Liver (tissue), 8 donors: ENCODE measurements at regions not wholly inside any gene's neighbourhood (a gene's known extent, or its start where the extent isn't known, plus 50 kb on each side); places are given as distances from the start of the nearest gene placed in this dataset.

Source experiments
- DNase-seq: peaks from one replicate; pipeline ENCODE4 v3.0.0-alpha.2; 2017; ENCODE audit warnings: low spot score
- H3K27ac ChIP-seq, 2 donors: one replicate each; pipeline ENCODE4 v1.7.0; 2013; ENCODE audit warnings: inconsistent platforms in 2 of 2, low read length in 2 of 2, control low read depth in 1 of 2, low read depth in 1 of 2, mild to moderate bottlenecking in 1 of 2
- H3K27me3 ChIP-seq, 4 donors: one replicate each; pipeline versions ENCODE4 v1.6.1 to v1.7.0; 2013; ENCODE audit warnings: low read length in 3 of 4, inconsistent platforms in 1 of 4, mild to moderate bottlenecking in 1 of 4, moderate library complexity in 1 of 4; ENCODE audit not compliant: control insufficient read depth in 4 of 4, insufficient read depth in 4 of 4
- H3K36me3 ChIP-seq, 4 donors: one replicate each; pipeline versions ENCODE4 v1.6.1 to v1.7.0; 2013; ENCODE audit warnings: low read length in 3 of 4, mild to moderate bottlenecking in 3 of 4, low read depth in 1 of 4, moderate library complexity in 1 of 4; ENCODE audit not compliant: control insufficient read depth in 4 of 4, insufficient read depth in 3 of 4
- H3K4me1 ChIP-seq, 4 donors: one replicate each; pipeline versions ENCODE4 v1.6.1 to v1.7.0; 2013; ENCODE audit warnings: low read length in 3 of 4, mild to moderate bottlenecking in 3 of 4, moderate library complexity in 1 of 4; ENCODE audit not compliant: control insufficient read depth in 4 of 4, insufficient read depth in 4 of 4
- H3K4me3 ChIP-seq, 3 donors: one replicate each; pipeline versions ENCODE4 v1.6.1 to v1.7.0; 2013; ENCODE audit warnings: low read length in 3 of 3, control low read depth in 1 of 3, low read depth in 1 of 3, mild to moderate bottlenecking in 1 of 3
- H3K9ac ChIP-seq, 2 donors: one replicate each; pipeline ENCODE4 v1.7.0; 2013; ENCODE audit warnings: low read length in 2 of 2, mild to moderate bottlenecking in 2 of 2, moderate library complexity in 2 of 2, control low read depth in 1 of 2, low read depth in 1 of 2
- H3K9me3 ChIP-seq, 4 donors: one replicate each; pipeline versions ENCODE4 v1.6.1 to v1.7.0; 2013; ENCODE audit warnings: low read length in 3 of 4; ENCODE audit not compliant: control insufficient read depth in 4 of 4
- EGR1 ChIP-seq, 2 donors: IDR thresholded peaks; 2 replicates each; pipeline ENCODE4 v1.6.1; 2016 to 2018; ENCODE audit warnings: antibody characterized with exemption in 2 of 2, low read depth in 2 of 2
- FOXA1 ChIP-seq: IDR thresholded peaks from 2 replicates; pipeline ENCODE4 v1.6.1; 2016; ENCODE audit warnings: antibody characterized with exemption
- HNF4A ChIP-seq, 2 donors: conservative IDR thresholded peaks; 2 replicates each; pipeline ENCODE4 v1.6.1; 2016; ENCODE audit warnings: antibody characterized with exemption in 2 of 2, mild to moderate bottlenecking in 2 of 2
- HNF4G ChIP-seq: IDR thresholded peaks from 2 replicates; pipeline ENCODE4 v1.6.1; 2016; ENCODE audit warnings: antibody characterized with exemption
- RAD21 ChIP-seq, 2 donors: IDR thresholded peaks; 2 replicates each; pipeline ENCODE4 v1.6.1; 2016; ENCODE audit warnings: antibody characterized with exemption in 2 of 2, mild to moderate bottlenecking in 2 of 2
- RXRA ChIP-seq, 2 donors: IDR thresholded peaks; 2 replicates each; pipeline ENCODE4 v1.6.1; 2017 to 2018; ENCODE audit warnings: antibody characterized with exemption in 2 of 2, mild to moderate bottlenecking in 1 of 2
- YY1 ChIP-seq: IDR thresholded peaks from 2 replicates; pipeline ENCODE4 v1.6.1; 2016; ENCODE audit warnings: antibody characterized with exemption, mild to moderate bottlenecking
- WGBS: extraction: QIAGEN DNeasy Blood & Tissue Kit; methylation state at CpG from one replicate; pipeline ENCODE4 v1.1.7; 2013; 5-methylcytosine and 5-hydroxymethylcytosine counted together
- TF ChIP-seq, protein P1 (sequence below): IDR thresholded peaks from 2 replicates; pipeline ENCODE4 v1.6.1; 2016; ENCODE audit warnings: antibody characterized with exemption, mild to moderate bottlenecking
- TF ChIP-seq, protein P2 (sequence below): fragments of 150-350 bp; IDR thresholded peaks from 2 replicates; pipeline ENCODE4 v1.5.1; 2017; ENCODE audit warnings: improper control_type of control experiment, low read depth, low read length; ENCODE audit not compliant: missing input control
- donor health status: healthy.
- donor health status: healthy.
- donor health status: healthy.
- donor health status: healthy.
- donor health status: healthy.

DNA sequence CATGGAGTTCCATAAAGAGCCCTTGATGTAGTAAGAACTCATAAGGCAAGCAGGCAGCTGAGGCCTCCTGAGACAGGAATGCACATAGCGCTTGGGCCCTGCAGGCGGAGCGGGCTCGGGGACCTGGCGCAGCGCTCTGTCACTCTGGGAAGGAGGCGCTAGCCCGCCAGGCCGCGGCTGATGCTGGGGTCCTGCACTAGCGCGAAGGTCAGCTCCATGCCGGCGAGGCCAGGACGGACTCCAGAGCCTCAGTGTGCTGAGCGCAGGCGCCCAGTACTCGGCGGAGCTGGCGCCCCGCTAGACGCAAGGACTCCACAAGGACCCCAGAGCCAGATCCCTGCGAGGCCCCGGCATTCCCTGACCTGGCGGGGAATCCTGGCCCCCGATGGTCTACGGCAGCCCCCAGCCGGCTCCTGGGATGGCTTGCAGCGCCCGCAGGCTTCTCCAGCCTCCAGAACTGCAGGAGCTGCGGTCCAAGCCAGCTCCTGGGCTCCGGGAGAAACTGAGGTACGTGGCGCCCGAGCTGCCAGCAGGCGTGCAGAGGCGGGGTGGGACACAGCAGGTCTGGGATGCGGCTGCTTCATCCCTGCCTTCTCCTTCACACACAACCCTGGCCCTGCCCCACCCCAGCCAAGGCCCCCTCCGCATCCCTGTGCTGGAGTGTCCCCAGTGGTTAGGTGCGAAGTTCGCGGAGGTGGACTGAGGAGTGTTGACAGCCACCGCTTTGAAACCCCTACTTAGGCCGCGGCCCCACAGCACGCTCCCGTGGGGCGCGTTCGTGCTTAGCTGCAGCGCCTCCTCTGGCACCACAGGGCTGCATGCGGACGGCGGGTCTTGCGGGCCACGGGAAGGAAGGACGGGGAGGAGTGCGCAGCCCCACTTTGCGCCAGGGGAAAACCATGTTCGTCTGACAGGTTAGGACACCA, 761.5 kb upstream of the POM121L12 start:
- H3K4me3 ChIP-seq: peak overlapping the region in 1 of 3 donors; percentile 35

DNA sequence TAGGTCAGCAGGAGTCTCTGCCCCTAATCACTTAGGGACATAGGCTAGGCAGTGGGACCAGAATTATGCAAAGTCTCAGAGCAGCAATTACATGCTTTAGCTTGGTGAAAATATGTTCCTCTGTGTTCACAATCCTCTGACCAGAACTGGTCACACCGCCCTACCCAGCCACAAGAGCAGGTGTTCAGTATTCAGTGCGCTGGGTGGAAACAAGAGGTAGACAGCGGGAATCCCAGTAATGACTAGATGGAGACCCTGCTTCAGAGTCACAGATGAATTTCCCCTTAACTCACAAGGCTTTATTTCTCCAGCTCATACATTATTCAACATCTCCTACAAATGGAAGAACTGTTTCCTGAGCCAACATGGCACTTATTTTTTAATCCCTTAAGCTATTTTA, 763.7 kb upstream of the POM121L12 start:
- H3K4me1 ChIP-seq: no peaks in the 10 kb centered on the region
- no peak overlapping the region for H3K4me3 ChIP-seq
- DNase-seq: no peak
- TF ChIP-seq HNF4A (conservative IDR thresholded peaks at IDR 0.05): no peak
- TF ChIP-seq YY1: no peak
- TF ChIP-seq FOXA1: no peak
- TF ChIP-seq RAD21 (IDR thresholded peaks at IDR 0.05): no peak
- TF ChIP-seq HNF4G: no peak
- TF ChIP-seq RXRA (IDR thresholded peaks at IDR 0.05): no peak
- TF ChIP-seq, protein P1, sequence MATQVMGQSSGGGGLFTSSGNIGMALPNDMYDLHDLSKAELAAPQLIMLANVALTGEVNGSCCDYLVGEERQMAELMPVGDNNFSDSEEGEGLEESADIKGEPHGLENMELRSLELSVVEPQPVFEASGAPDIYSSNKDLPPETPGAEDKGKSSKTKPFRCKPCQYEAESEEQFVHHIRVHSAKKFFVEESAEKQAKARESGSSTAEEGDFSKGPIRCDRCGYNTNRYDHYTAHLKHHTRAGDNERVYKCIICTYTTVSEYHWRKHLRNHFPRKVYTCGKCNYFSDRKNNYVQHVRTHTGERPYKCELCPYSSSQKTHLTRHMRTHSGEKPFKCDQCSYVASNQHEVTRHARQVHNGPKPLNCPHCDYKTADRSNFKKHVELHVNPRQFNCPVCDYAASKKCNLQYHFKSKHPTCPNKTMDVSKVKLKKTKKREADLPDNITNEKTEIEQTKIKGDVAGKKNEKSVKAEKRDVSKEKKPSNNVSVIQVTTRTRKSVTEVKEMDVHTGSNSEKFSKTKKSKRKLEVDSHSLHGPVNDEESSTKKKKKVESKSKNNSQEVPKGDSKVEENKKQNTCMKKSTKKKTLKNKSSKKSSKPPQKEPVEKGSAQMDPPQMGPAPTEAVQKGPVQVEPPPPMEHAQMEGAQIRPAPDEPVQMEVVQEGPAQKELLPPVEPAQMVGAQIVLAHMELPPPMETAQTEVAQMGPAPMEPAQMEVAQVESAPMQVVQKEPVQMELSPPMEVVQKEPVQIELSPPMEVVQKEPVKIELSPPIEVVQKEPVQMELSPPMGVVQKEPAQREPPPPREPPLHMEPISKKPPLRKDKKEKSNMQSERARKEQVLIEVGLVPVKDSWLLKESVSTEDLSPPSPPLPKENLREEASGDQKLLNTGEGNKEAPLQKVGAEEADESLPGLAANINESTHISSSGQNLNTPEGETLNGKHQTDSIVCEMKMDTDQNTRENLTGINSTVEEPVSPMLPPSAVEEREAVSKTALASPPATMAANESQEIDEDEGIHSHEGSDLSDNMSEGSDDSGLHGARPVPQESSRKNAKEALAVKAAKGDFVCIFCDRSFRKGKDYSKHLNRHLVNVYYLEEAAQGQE: no peak
- TF ChIP-seq, protein P2, sequence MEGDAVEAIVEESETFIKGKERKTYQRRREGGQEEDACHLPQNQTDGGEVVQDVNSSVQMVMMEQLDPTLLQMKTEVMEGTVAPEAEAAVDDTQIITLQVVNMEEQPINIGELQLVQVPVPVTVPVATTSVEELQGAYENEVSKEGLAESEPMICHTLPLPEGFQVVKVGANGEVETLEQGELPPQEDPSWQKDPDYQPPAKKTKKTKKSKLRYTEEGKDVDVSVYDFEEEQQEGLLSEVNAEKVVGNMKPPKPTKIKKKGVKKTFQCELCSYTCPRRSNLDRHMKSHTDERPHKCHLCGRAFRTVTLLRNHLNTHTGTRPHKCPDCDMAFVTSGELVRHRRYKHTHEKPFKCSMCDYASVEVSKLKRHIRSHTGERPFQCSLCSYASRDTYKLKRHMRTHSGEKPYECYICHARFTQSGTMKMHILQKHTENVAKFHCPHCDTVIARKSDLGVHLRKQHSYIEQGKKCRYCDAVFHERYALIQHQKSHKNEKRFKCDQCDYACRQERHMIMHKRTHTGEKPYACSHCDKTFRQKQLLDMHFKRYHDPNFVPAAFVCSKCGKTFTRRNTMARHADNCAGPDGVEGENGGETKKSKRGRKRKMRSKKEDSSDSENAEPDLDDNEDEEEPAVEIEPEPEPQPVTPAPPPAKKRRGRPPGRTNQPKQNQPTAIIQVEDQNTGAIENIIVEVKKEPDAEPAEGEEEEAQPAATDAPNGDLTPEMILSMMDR: no peak
- no peak for TF ChIP-seq EGR1 (IDR thresholded peaks at IDR 0.05; ENCODE audit: low read depth in 2 of 2)
- peaks cover 0 to 4% (median 0%) of the 10 kb centered on the region in 4 donors for H3K9me3 ChIP-seq
- H3K27me3 ChIP-seq: no peaks in the 10 kb centered on the region
- no peaks in the 10 kb centered on the region for H3K36me3 ChIP-seq
- no peak overlapping the region for H3K27ac ChIP-seq
- 64% methylated on average over 3 of the region's 3 CpGs for WGBS
- H3K9ac ChIP-seq: no peak overlapping the region

More for the DNA sequence above, 761.5 kb upstream of the POM121L12 start:
- Histone ChIP-seq H3K27ac (no peak overlapping the region), H3K27me3 (peaks cover 0 to 2% (median 0%) of the 10 kb centered on the region in 4 donors), H3K4me1 (no peaks in the 10 kb centered on the region), H3K36me3 (no peaks in the 10 kb centered on the region), H3K9ac (no peak overlapping the region), H3K9me3 (peaks cover 0 to 4% (median 0%) of the 10 kb centered on the region in 4 donors)
- WGBS: 43% methylated on average over 60 of the region's 60 CpGs
- no peak for DNase-seq
- TF ChIP-seq HNF4A (conservative IDR thresholded peaks at IDR 0.05): no peak
- TF ChIP-seq, protein P2: peak; percentile 15
